Dendritic cell treated with granulocyte-macrophage colony-stimulating factor and Interleukin-4, amounts not matched to agents 40 ng/mL and 50 ng/mL, for 4 days (primary cell): ENCODE measurements at regions not wholly inside any gene's neighbourhood (a gene's known extent, or its start where the extent isn't known, plus 50 kb on each side); places are given as distances from the start of the nearest gene placed in this dataset.
"Not testable (repeated sequence)": the region's sequence is repeated elsewhere in the genome, so short reads cannot be mapped to it uniquely, and the experiment has no call there.

Experiments used
- H3K27ac Mint-ChIP-seq: one replicate; pipeline ENCODE4 v1.8.0; 2022; ENCODE audit warnings: mild to moderate bottlenecking, mixed read lengths
- H3K27me3 Mint-ChIP-seq: one replicate; pipeline ENCODE4 v1.8.0; 2022; ENCODE audit warnings: mild to moderate bottlenecking, mixed read lengths
- H3K36me3 Mint-ChIP-seq: one replicate; pipeline ENCODE4 v1.8.0; 2022; ENCODE audit warnings: low read depth, mixed read lengths
- H3K4me1 Mint-ChIP-seq: one replicate; pipeline ENCODE4 v1.8.0; 2022; ENCODE audit warnings: low read depth, mixed read lengths
- H3K4me3 Mint-ChIP-seq: one replicate; pipeline ENCODE4 v1.8.0; 2022; ENCODE audit warnings: mild to moderate bottlenecking, moderate library complexity, mixed read lengths
- H3K9me3 Mint-ChIP-seq: one replicate; pipeline ENCODE4 v1.8.0; 2022; ENCODE audit warnings: mixed read lengths
- intact Hi-C: fragments of 100-400 bp; cut with micrococcal nuclease; formaldehyde crosslinking; loops from one replicate; pipeline ENCODE4 v1.15.0; 2022

- H3K9me3 Mint-ChIP-seq = peaks cover 48% of the 10 kb centered on the region
- H3K4me3 Mint-ChIP-seq, intact Hi-C loops, H3K36me3 Mint-ChIP-seq, H3K4me1 Mint-ChIP-seq, H3K27ac Mint-ChIP-seq, H3K27me3 Mint-ChIP-seq: not testable (repeated sequence)
These were observed 131.9 kb downstream of the CWH43 start for GRCh38 chr4:49117951-49118350.

GRCh38 chr4:49118379-49119212, 132.5 kb downstream of the CWH43 start:
- H3K4me1 Mint-ChIP-seq, intact Hi-C loops, H3K27me3 Mint-ChIP-seq, H3K27ac Mint-ChIP-seq, H3K4me3 Mint-ChIP-seq, H3K36me3 Mint-ChIP-seq: not testable (repeated sequence)
- H3K9me3 Mint-ChIP-seq = peaks cover 44% of the 10 kb centered on the region

GRCh38 chr4:49119345-49119744, 133.3 kb downstream of the CWH43 start:
- intact Hi-C loops, H3K36me3 Mint-ChIP-seq, H3K4me1 Mint-ChIP-seq, H3K27me3 Mint-ChIP-seq, H3K4me3 Mint-ChIP-seq, H3K27ac Mint-ChIP-seq: not testable (repeated sequence)
- H3K9me3 Mint-ChIP-seq = peaks cover 43% of the 10 kb centered on the region

GRCh38 chr4:49120042-49120779, 134.1 kb downstream of the CWH43 start:
- H3K9me3 Mint-ChIP-seq = peaks cover 43% of the 10 kb centered on the region
- not testable (repeated sequence) for H3K4me1 Mint-ChIP-seq, H3K27me3 Mint-ChIP-seq

GRCh38 chr4:49120804-49121203, 134.7 kb downstream of the CWH43 start:
- H3K4me1 Mint-ChIP-seq, intact Hi-C loops, H3K36me3 Mint-ChIP-seq, H3K27me3 Mint-ChIP-seq, H3K27ac Mint-ChIP-seq, H3K4me3 Mint-ChIP-seq: not testable (repeated sequence)
- H3K9me3 Mint-ChIP-seq = peaks cover 43% of the 10 kb centered on the region

More at GRCh38 chr4:49120042-49120779, 134.1 kb downstream of the CWH43 start:
- intact Hi-C loops, H3K36me3 Mint-ChIP-seq, H3K27ac Mint-ChIP-seq, H3K4me3 Mint-ChIP-seq: not testable (repeated sequence)

- intact Hi-C loops, H3K27me3 Mint-ChIP-seq, H3K4me1 Mint-ChIP-seq, H3K27ac Mint-ChIP-seq, H3K36me3 Mint-ChIP-seq, H3K4me3 Mint-ChIP-seq: not testable (repeated sequence)
- peaks cover 21% of the 10 kb centered on the region for H3K9me3 Mint-ChIP-seq
These were observed 140.4 kb downstream of the CWH43 start for GRCh38 chr4:49126443-49126842.

- H3K27ac Mint-ChIP-seq, intact Hi-C loops, H3K36me3 Mint-ChIP-seq, H3K4me3 Mint-ChIP-seq, H3K27me3 Mint-ChIP-seq, H3K4me1 Mint-ChIP-seq: not testable (repeated sequence)
- H3K9me3 Mint-ChIP-seq = peaks cover 25% of the 10 kb centered on the region
These were observed 140.8 kb downstream of the CWH43 start for GRCh38 chr4:49126858-49127257.

GRCh38 chr4:49129385-49129784, 143.3 kb downstream of the CWH43 start:
- intact Hi-C loops, H3K27me3 Mint-ChIP-seq, H3K4me1 Mint-ChIP-seq, H3K27ac Mint-ChIP-seq, H3K4me3 Mint-ChIP-seq, H3K36me3 Mint-ChIP-seq: not testable (repeated sequence)
- H3K9me3 Mint-ChIP-seq = peaks cover 26% of the 10 kb centered on the region

- H3K4me1 Mint-ChIP-seq, H3K4me3 Mint-ChIP-seq, H3K27ac Mint-ChIP-seq, intact Hi-C loops, H3K27me3 Mint-ChIP-seq, H3K36me3 Mint-ChIP-seq: not testable (repeated sequence)
- H3K9me3 Mint-ChIP-seq = peaks cover 26% of the 10 kb centered on the region
These were observed 143.8 kb downstream of the CWH43 start for GRCh38 chr4:49129870-49130269.

GRCh38 chr4:49130724-49131123, 144.6 kb downstream of the CWH43 start:
- H3K4me3 Mint-ChIP-seq, H3K27me3 Mint-ChIP-seq, H3K27ac Mint-ChIP-seq, intact Hi-C loops, H3K4me1 Mint-ChIP-seq, H3K36me3 Mint-ChIP-seq: not testable (repeated sequence)
- peaks cover 26% of the 10 kb centered on the region for H3K9me3 Mint-ChIP-seq

GRCh38 chr4:49137043-49137442, 151.0 kb downstream of the CWH43 start:
- H3K36me3 Mint-ChIP-seq, H3K27me3 Mint-ChIP-seq, H3K4me1 Mint-ChIP-seq, H3K4me3 Mint-ChIP-seq, H3K27ac Mint-ChIP-seq, intact Hi-C loops: not testable (repeated sequence)
- peaks cover 34% of the 10 kb centered on the region for H3K9me3 Mint-ChIP-seq

GRCh38 chr4:49137961-49138360, 151.9 kb downstream of the CWH43 start:
- H3K36me3 Mint-ChIP-seq, H3K4me3 Mint-ChIP-seq, intact Hi-C loops, H3K27me3 Mint-ChIP-seq, H3K4me1 Mint-ChIP-seq, H3K27ac Mint-ChIP-seq: not testable (repeated sequence)
- peaks cover 38% of the 10 kb centered on the region for H3K9me3 Mint-ChIP-seq

- H3K4me3 Mint-ChIP-seq, H3K27me3 Mint-ChIP-seq, H3K36me3 Mint-ChIP-seq, intact Hi-C loops, H3K27ac Mint-ChIP-seq, H3K4me1 Mint-ChIP-seq: not testable (repeated sequence)
- peaks cover 47% of the 10 kb centered on the region for H3K9me3 Mint-ChIP-seq
These were observed 152.7 kb downstream of the CWH43 start for GRCh38 chr4:49138818-49139217.

GRCh38 chr4:49139513-49139912, 153.4 kb downstream of the CWH43 start:
- H3K4me1 Mint-ChIP-seq, intact Hi-C loops: not testable (repeated sequence)
- H3K9me3 Mint-ChIP-seq = peaks cover 54% of the 10 kb centered on the region

GRCh38 chr4:49140351-49140750, 154.3 kb downstream of the CWH43 start:
- intact Hi-C loops, H3K4me3 Mint-ChIP-seq, H3K27me3 Mint-ChIP-seq, H3K4me1 Mint-ChIP-seq, H3K36me3 Mint-ChIP-seq, H3K27ac Mint-ChIP-seq: not testable (repeated sequence)
- H3K9me3 Mint-ChIP-seq = peaks cover 56% of the 10 kb centered on the region

More at GRCh38 chr4:49139513-49139912, 153.4 kb downstream of the CWH43 start:
- H3K36me3 Mint-ChIP-seq, H3K4me3 Mint-ChIP-seq, H3K27me3 Mint-ChIP-seq, H3K27ac Mint-ChIP-seq: not testable (repeated sequence)
